GM10248 (cell line): ENCODE measurements at regions not wholly inside any gene's neighbourhood (a gene's known extent, or its start where the extent isn't known, plus 50 kb on each side); places are given as distances from the start of the nearest gene placed in this dataset.

Source experiments
- CTCF ChIA-PET: fragments of 300-600 bp; sonication (Branson Sonifier 250); formaldehyde crosslinking; extraction: SDS; loops from one replicate; lab custom pipeline; 2021; ENCODE audit warnings: antibody characterized with exemption; lab: Yijun Ruan, JAX
- POLR2A ChIA-PET: fragments of 350-650 bp; sonication (Branson Sonifier 250); formaldehyde crosslinking; extraction: SDS; loops from one replicate; lab custom pipeline; 2020; ENCODE audit warnings: antibody characterized with exemption; lab: Yijun Ruan, JAX
- DNase-seq: peaks from one replicate; pipeline ENCODE4 v3.0.0; 2012; ENCODE audit errors: extremely low spot score
- TF ChIP-seq, protein P1 (sequence below): IDR thresholded peaks from 2 replicates; pipeline ENCODE4 v1.5.1; 2012; ENCODE audit warnings: mild to moderate bottlenecking, low read depth; ENCODE audit errors: extremely low read depth, missing control alignments, control extremely low read depth

DNA sequence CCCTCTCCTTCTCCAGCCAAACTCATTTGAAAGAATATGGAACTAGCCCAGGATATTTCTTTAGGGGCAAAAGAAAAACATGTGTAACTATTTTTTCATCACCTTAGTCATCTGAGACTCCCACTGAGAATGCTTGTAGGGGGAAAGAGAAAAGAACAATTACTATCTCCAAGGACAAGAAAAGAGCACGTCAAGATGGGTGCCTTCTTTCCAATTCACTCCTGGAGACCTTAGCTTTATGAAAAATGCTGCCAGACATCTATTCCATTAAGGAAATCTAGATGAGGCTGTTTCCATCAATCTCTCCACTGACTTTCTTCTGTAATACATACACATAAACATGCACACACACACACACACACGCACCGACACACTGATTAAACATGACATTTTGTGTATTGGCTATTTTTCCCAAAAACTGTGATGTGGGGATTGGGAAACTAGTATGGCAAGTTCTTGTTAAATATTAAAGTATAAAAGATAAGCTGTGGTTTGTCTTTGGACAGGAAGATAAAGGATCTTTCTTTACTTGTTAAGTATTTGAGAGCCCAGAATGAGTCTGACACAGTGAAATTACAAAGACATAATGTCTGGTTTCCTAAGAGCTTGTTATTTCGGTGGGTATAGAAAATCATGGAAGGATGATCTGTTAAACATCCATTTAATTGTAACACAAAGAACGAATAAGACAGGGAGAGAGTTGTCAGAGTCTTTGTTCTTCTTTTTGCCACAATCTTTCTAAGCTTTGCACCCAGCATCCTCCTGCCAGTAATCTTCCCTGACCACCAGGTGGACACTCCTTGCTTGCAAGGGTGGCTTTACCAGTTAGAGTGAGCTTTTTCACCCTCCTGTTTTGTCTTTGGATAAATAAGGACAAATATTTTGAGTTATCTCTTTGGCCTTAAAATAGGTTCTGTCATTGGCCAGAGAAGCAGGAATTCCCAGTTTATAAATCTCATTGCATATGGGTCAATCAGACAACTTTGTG is 177.3 kb upstream of the TMEM72 start:
- no peak for DNase-seq
- POLR2A ChIA-PET, result no interaction called here
- TF ChIP-seq, protein P1, sequence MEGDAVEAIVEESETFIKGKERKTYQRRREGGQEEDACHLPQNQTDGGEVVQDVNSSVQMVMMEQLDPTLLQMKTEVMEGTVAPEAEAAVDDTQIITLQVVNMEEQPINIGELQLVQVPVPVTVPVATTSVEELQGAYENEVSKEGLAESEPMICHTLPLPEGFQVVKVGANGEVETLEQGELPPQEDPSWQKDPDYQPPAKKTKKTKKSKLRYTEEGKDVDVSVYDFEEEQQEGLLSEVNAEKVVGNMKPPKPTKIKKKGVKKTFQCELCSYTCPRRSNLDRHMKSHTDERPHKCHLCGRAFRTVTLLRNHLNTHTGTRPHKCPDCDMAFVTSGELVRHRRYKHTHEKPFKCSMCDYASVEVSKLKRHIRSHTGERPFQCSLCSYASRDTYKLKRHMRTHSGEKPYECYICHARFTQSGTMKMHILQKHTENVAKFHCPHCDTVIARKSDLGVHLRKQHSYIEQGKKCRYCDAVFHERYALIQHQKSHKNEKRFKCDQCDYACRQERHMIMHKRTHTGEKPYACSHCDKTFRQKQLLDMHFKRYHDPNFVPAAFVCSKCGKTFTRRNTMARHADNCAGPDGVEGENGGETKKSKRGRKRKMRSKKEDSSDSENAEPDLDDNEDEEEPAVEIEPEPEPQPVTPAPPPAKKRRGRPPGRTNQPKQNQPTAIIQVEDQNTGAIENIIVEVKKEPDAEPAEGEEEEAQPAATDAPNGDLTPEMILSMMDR, result no peak
- CTCF ChIA-PET, result no interaction called here

DNA sequence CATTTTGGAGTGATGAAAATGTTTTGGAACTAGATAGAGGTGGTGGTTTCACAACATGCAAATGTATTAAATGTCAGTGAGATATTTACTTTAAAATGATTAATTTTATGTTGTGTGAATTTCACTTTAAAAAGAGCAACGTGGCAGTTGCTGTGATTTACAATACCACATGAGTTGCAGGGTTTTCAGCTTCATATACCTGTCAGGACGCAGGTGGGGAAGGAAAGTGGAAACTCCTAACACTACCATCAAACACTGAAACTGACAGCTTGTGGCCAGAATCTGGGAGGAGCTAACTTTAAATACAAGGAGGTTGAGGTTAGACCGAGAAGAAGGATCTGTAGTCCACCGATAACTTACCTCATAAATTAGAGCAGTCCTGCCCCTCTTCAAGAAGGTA is 168.9 kb upstream of the TMEM72 start:
- no peak for DNase-seq
- POLR2A ChIA-PET, result no interaction called here
- TF ChIP-seq, protein P1, result no peak
- CTCF ChIA-PET, result no interaction called here

DNA sequence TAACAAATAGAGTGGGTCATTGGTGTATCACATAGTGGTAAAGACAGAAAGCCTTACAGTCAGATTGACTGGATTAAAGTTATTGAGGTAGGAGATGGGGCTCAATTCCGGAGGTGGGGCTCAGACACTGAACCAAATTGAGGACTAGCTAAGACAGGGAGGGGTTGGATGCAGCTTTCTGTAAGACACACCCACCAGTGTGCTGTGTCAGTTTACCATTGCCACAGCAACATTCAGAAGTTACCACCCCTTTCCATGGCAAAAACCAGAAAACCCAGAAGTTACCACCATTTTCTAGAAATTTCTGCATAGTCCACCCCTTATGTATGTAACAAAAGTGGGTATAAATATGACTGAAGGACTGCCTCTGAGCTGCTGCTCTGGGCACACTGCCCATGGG is 167.6 kb upstream of the TMEM72 start:
- ChIA-PET CTCF (no interaction called here), POLR2A (no interaction called here)

DNA sequence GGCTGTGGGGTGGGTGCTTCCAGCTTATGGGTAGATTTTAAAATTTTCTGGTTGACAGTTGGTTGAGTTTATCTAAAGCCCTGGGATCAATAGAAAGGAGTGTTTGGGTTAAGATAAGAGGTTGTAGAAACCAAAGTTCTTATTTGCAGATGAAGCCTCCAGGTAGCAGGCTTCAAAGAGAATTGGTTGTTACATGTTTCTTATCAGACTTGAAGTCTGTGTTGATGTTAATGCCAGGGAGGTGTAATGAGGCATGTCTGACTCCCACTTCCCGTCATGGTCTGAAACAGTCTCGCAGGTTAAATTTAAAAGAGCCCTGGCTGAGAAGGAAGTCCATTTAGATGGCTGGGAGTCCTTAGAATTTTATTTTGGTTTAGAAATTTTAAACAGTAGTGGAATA is 165.2 kb upstream of the TMEM72 start:
- ChIA-PET POLR2A (no interaction called here), CTCF (interaction anchor here (1.1 kb wide), 1 partner anchor 19 kb away, joined by 3 read pairs; no protein-coding TSS in a partner anchor)
- TF ChIP-seq, protein P1, result no peak
- DNase-seq, result no peak

More for the DNA sequence above, 167.6 kb upstream of the TMEM72 start:
- TF ChIP-seq, protein P1, result no peak
- no peak for DNase-seq

DNA sequence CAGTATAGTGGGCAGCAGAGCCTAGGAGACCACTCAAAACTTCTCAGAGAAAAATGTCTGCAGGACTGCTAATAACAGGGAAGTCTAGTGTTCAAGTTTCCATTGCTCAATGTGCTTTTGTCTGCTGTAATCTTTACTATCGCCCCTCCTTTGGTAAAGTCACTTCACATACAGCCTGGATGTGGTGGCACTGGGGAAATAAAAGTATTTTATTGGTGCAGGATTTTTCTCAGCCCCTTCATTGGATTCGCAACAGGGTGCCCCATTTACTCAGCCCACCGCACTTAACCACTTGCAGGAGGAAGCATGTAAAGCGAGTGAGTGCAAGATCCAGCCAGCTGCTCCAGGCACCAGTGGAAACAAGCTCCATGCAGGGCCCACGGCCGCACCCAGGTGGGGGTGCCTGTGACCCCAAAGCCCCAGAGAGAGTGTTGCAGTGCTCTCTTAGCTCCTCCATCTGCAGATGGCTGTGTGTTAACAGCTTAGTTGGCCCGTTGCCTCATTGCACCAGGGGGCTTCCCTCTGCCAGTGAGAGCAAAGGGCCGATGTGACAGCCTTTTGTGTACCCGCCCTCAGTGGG is 163.5 kb upstream of the TMEM72 start:
- TF ChIP-seq, protein P1, result no peak
- DNase-seq, result no peak
- ChIA-PET CTCF (interaction anchor here (1.1 kb wide), 1 partner anchor 16 kb away, joined by 3 read pairs; no protein-coding TSS in a partner anchor), POLR2A (no interaction called here)

DNA sequence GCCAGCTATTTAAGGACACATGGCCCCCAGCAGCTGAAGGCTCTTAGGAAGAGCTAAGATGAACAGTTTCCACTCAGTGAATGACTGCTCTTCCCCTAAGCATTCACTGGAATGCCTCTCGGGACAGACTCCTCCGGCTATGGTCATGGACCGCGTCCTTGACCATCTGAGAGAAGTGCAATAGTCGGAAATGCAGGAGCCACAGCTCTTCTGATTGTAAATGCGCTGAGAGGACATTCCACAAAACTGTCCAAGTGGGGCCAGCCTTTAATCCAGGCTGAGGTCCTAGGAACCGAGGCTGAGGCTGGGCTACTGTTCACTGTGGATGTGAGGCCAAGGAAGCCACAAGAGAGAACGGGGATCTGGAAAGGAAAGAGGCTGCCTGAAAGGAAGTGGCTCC is 162.0 kb upstream of the TMEM72 start:
- ChIA-PET CTCF (interaction anchor here (1.1 kb wide), 1 partner anchor 18 kb away, joined by 3 read pairs; no protein-coding TSS in a partner anchor), POLR2A (no interaction called here)
- no peak for DNase-seq
- TF ChIP-seq, protein P1, result no peak
